HG02588 (cell line): ENCODE measurements at regions not wholly inside any gene's neighbourhood (a gene's known extent, or its start where the extent isn't known, plus 50 kb on each side); places are given as distances from the start of the nearest gene placed in this dataset.

Source experiments
- ATAC-seq: cut with Tn5 transposase; IDR thresholded peaks from one replicate; pipeline ENCODE4 v1.9.1; 2021; ENCODE audit warnings: mild to moderate bottlenecking, moderate library complexity; ENCODE audit not compliant: unreplicated experiment

DNA sequence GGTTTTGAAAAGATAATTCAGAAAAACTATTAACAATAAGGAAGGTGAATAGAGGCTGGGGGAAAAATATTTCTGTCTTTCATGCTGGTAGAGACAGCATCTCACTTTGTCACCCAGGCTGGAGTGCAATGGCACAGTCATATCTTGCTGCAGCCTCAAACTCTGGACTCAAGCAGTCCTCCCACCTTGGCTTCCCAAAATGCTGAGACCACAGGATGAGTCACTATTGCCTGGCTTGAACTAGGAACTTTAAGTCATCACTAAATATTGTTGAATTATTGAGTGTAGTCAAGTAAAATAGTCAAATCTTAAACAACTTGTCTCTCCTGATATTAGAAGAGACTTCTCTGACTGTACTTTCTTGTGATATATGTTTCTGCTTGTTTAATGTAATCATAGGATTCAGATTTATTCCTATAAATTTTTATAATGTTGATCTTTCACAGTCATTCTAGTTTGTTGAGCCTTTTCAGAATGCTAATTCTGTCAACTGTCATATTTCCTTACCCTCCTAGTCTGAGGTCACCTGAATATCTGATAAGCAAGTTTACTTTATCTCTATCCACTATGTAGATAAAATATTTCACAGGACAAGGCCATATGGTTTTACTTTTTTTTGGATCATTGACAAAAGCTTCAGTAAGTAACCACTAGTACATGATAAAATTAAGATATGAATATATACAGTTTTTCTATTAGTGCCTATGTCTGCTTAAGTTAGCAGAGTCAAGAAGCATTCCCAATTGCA is 1696.5 kb downstream of the MAT2B start:
- no peak for ATAC-seq

DNA sequence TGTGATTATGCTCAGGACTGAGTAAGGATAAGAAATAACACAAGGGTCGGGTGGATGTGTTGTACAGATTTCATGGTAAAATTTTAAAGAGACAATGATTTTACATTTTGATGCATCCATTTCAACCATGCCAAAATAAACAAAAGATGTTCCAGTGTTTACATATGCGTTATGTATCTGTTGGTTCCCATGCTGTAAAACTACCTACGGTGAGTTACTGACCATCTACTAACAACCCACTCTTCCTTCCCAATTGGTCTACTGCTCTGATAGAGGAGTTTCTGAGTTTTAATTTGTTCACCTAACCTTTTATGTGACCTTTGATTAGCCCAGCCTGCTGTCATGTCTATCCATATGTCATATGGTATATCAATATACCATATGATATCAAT is 1697.1 kb downstream of the MAT2B start:
- no peak for ATAC-seq

- ATAC-seq, result no peak
These were observed 1703.8 kb downstream of the MAT2B start for GRCh38 chr5:165209101-165209727.

GRCh38 chr5:165224366-165225045 is 1719.1 kb downstream of the MAT2B start:
- ATAC-seq, result no peak

GRCh38 chr5:165227515-165227914 is 1722.1 kb downstream of the MAT2B start:
- no peak for ATAC-seq

DNA sequence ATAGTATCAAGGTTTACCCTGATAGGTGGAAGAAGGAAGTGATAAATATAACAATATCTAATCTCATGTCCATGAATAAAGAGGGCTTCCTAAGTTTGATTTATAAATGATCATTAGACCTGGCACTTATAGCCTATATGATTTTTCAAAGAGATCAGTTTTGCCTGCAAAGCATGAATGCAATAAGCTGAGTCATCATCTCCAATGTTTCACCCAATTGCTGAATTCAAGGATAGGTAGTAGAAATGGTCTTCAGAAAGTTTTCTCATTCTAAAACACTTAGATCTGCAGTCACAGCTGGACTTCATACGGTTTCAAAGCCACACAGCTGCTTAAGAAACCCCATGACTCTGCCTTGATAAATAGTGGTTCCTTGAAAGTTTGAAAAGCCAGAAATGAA is 1722.8 kb downstream of the MAT2B start:
- no peak for ATAC-seq

DNA sequence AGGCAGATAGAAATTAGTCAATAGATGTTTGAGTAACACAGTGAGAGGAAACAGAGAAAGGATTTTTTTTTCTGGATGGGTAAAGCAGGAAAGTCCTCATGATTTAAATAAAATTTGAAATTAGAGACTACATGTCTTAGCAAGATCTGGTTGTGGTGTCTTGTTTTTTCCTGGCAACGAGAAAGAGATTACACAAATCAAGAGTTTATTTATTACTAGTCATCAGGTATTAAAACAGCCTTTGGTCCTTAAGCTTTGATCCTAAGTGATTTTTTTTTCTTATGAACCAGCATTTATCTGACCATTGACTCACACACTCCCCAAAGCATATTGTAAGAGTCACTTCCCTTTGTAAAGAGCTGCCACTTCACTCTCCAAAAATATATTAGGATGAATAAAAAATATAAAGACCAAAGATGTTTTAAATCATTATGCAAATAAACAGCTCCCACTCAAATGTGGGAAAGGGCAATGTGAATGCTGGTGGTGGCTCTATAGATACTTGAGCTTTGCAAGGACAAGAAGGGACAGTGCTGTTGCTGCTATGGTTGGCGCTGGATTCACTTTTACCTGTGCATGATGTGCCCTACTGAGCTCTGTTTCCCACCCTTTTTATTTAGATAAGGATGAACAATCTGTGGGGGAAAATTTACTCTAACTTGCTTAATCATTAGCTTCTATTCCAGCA is 1726.5 kb downstream of the MAT2B start:
- no peak for ATAC-seq

GRCh38 chr5:165232509-165233028 is 1727.2 kb downstream of the MAT2B start:
- ATAC-seq, result no peak

DNA sequence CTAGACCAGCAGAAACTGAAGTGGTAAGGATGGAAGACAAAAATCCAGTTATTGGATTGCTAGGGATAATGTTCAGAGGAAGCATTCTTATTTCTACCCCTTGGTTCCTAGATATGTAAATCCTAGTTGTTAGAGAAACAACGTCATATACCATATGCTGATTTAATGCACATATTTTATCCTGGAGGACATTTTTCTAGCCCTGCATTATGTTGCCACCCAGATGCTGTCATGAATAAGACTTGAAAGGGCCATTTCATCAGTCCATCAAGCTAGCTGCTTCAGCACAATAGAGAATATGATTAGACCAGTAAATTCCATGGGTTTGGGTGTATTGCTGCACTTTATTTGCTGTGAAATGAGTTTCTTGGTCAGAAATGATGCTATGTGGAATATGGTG is 1736.4 kb downstream of the MAT2B start:
- ATAC-seq, result no peak

GRCh38 chr5:165242646-165243045 is 1737.2 kb downstream of the MAT2B start:
- ATAC-seq, result no peak

GRCh38 chr5:165244407-165244806 is 1739.0 kb downstream of the MAT2B start:
- ATAC-seq, result no peak

- no peak for ATAC-seq
These were observed 1752.9 kb downstream of the MAT2B start for GRCh38 chr5:165258197-165258771.

DNA sequence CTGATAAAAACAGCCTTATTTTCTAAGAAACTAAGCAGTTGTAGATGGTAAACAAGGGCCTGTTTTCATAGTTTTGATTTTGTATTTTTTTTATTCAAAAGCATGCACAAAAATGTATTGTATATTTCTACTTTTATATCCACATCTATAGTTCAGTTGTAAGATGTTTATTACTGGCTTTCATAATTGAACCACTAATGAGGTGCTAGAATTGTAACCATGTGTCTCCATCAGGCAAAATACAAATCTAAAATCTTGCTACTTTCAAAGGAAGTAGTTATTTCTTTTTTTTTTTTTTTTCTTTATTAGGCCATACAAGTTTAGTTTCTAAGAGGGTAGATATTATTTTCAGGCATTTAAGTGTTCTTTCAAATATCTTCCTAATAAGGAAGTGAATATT is 1755.0 kb downstream of the MAT2B start:
- no peak for ATAC-seq

DNA sequence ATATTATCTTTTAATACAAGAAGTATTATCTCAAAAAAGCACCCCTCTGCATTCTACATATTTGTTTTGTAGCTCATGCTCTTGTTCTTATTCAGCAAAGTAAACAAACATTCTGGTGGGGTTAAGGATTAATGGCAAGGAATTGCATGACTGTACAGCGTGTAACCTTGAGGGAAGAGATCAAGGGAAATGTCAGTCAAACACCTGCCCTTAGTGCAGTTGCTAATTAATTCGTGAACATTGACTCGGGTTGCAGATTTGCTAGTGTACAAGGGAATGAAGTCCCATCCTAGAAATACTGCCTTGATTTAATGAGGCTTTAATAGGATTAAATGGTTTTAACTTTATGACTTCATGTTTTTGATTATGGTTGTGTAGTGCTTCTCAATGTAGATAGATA is 1758.1 kb downstream of the MAT2B start:
- ATAC-seq, result no peak

- ATAC-seq, result no peak
These were observed 1761.5 kb downstream of the MAT2B start for GRCh38 chr5:165266939-165267338.

DNA sequence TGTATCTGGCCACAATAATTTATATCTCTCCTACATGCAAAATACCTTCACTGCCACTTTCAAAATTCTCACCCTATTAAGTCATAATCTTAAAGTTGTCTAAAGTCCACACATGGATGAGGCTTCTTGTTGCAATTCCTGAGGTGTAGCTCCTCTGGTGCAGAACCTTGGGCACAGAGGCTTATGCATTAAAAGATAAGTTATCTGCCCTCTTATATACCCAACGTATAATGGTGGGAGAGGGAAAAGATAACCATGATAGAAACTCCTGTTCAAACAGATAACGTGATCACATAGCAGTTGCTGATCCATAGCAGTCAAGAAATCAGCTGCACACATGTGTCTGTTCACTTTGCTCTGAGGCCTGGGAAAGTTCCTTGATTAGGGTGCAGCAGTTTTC is 1767.0 kb downstream of the MAT2B start:
- ATAC-seq, result no peak

- no peak for ATAC-seq
These were observed 1772.2 kb downstream of the MAT2B start for GRCh38 chr5:165277661-165278060.

DNA sequence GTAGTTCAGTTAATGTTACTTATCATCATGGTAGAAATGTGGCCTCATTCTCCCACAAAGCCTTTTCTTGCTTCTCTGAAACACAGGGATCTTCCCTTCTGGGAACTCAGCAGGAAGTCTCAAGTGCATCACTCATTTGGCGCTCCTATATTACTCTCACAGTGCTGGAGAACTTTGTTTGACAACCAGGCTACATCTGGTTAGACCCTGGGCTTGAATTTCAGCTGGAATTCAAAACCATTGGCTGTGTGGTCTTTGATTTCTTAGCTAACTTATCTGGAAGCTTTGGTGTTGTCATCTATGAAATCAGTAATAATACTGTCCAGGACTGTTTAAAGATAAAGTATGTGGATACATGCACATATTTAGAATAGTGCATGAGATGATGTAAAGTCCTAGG is 1777.1 kb downstream of the MAT2B start:
- ATAC-seq, result no peak

DNA sequence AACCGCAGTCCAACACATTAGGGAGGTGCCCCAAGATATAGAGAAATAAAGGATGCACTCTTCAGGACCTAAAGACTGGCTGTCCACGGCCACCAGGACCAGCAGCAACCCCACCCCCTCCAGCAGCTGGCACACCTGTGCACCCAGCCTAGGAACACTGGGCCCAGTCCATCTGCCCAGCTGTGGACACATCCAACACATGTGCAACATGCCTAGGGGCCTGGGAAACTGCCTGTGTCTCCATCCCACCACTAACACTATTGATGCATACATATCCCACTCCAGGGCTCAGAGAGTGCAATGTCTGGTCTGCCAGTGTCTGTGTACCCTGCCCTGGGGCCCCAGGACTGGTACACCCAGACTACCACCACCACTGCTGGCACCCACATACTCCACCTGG is 1781.3 kb downstream of the MAT2B start:
- ATAC-seq, result no peak

GRCh38 chr5:165290535-165290934 is 1785.1 kb downstream of the MAT2B start:
- ATAC-seq, result no peak
